ENCODE measurements at regions not wholly inside any gene's neighbourhood (a gene's known extent, or its start where the extent isn't known, plus 50 kb on each side); places are given as distances from the start of the nearest gene placed in this dataset.

- ATAC-seq (no peak), DNase-seq (no peak)
- Mint-ChIP-seq H3K4me3 (no peak overlapping the region), H3K4me1 (no peaks in the 10 kb centered on the region), H3K27ac (no peak overlapping the region), H3K36me3 (ENCODE audit: low read depth) (no peaks in the 10 kb centered on the region), H3K9me3 (no peaks in the 10 kb centered on the region), H3K27me3 (no peaks in the 10 kb centered on the region)
Measured at GRCh38 chr11:112759418-112759817, 201.8 kb upstream of the NCAM1 start.

DNA sequence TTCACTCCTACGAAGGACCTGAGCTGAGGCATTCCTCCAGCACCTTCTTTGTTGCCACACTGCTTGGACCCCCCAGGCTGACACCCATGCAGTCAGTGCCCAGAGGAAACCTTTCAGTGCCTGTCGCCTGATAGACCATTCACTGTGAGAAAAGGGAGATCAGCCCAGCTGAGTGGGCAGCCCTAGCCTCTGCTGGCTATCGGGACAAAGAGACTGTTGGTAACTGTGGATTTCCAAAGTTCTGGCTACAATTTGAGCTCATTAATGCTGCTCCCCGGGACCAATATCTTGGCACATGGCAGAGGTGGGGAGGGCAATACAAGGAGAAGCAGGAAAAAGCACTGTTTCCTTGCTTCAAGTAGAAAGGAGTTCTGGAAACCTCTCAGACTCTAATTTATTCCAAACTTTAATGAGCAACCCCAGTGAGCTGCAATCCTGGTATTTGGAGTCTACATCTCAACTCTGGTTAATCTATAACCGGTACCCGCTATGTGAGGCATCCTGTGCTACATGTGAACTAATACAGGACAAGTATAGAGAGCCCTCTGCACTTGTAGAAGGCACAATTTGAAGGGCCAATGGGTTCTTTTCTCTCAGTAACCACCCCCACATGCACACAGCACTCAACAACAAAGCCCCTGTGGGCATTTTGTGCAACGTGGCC, 200.7 kb upstream of the NCAM1 start:
- Mint-ChIP-seq H3K27ac (no peak overlapping the region), H3K4me1 (no peaks in the 10 kb centered on the region), H3K9me3 (no peaks in the 10 kb centered on the region), H3K27me3 (no peaks in the 10 kb centered on the region), H3K4me3 (no peak overlapping the region), H3K36me3 (ENCODE audit: low read depth) (no peaks in the 10 kb centered on the region)
- ATAC-seq = no peak
- no peak for DNase-seq

DNA sequence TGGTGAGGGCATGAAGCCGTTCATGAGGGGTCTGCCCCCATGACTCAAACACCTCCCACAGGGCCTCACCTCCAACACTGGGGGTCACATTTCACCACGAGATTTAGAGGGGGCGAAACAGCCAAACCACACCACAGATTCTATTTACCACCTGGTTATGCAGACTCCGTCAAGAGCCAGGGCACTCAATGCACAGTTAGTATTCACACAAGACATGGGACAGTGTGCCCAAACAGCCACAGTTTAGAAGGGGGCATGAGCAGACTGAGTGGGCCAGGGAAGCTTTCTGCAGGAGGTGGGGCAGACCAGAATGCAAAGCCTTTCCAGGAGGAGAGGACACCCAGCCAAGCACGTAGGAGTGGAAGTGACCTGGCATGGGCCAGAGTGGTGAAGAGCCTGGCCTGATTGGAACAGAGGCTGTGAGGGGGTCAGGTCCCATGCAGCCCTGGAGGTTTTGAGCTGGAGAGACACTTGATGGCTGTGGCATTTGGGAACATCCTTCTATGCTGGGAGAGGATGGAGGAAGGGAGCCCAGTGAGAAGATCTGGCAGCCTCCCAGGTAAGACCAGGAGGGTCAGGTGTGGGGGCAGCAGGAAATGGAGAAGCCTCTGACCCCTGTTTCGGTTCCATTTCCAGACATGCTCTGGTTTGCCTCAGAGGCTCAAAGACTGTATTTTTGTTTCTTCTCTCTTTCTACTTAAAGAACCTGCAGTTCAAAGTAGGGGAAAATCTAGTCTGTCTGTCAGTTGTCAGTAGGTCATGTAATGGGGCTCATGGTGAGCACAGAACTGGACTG, 199.1 kb upstream of the NCAM1 start:
- DNase-seq = no peak
- no peaks in the 10 kb centered on the region for H3K36me3 Mint-ChIP-seq (ENCODE audit: low read depth)
- H3K27ac Mint-ChIP-seq = no peak overlapping the region
- no peak for ATAC-seq
- H3K9me3 Mint-ChIP-seq = no peaks in the 10 kb centered on the region
- no peaks in the 10 kb centered on the region for H3K4me1 Mint-ChIP-seq
- no peaks in the 10 kb centered on the region for H3K27me3 Mint-ChIP-seq
- no peak overlapping the region for H3K4me3 Mint-ChIP-seq

DNA sequence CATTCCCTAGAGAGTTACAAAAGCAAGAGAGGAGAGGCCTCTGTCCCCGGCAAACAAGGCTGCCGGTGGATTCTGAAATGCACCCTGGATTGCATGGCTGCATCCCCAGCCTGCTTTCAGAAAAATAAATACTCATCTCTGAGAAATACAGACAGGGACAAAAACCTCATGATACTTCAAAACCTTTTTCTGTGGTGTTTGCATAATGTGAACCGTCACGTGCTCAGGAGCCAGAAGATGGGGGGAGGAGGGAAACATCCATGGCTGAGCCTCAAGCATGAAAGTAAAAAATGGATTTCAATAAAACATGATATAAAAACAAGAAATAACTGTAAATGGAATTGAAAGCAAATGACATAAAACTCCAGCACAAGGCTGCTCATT, 198.5 kb upstream of the NCAM1 start:
- no peak for DNase-seq
- Mint-ChIP-seq H3K36me3 (ENCODE audit: low read depth) (no peaks in the 10 kb centered on the region), H3K4me3 (no peak overlapping the region), H3K4me1 (no peaks in the 10 kb centered on the region), H3K9me3 (no peaks in the 10 kb centered on the region), H3K27ac (no peak overlapping the region), H3K27me3 (no peaks in the 10 kb centered on the region)
- no peak for ATAC-seq

DNA sequence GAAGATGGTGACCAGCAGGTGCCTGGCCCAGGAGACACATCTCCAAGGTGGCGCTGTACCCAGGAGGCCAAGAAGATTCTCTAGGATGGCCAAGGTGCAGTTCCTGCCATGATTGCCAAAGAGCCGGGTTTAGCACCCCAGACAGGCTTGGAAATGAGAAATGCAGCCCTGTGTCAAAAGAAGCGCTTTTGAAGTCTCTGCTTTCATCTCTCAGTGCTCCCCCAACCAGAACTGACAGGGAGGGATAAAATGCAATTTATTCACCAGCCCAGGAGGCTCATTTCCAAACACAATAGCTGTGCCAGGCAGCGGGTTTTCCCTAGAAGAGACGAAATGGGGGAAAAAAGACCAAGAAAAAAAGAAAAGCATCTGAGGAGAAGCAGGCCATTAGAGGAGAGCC, 195.9 kb upstream of the NCAM1 start:
- H3K27ac Mint-ChIP-seq = no peak overlapping the region
- no peaks in the 10 kb centered on the region for H3K9me3 Mint-ChIP-seq
- no peak overlapping the region for H3K4me3 Mint-ChIP-seq
- no peaks in the 10 kb centered on the region for H3K4me1 Mint-ChIP-seq
- DNase-seq (no peak), ATAC-seq (no peak)
- H3K27me3 Mint-ChIP-seq = no peaks in the 10 kb centered on the region
- no peaks in the 10 kb centered on the region for H3K36me3 Mint-ChIP-seq (ENCODE audit: low read depth)

DNA sequence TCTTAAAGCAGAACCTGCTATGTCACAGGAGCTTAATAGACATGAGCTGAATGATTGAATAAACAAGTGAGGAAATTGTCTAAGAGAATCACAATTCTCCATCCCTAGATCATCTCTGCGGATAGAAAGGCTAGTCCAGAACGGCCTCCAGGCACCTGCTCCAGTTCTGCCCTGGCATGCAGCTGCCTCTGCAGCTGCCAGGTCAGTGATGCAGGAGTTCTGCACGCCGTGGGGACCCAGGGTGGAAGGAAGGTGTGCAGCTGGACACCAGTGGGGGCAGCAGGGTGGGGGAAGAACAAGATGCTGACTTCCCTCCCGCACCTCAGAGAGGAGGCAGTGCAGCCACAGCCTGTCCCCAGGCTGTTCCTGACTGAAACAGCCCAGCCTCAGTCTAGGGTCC, 192.1 kb upstream of the NCAM1 start:
- ATAC-seq (no peak), DNase-seq (no peak)
- H3K27ac Mint-ChIP-seq = no peak overlapping the region
- no peaks in the 10 kb centered on the region for H3K36me3 Mint-ChIP-seq (ENCODE audit: low read depth)
- H3K9me3 Mint-ChIP-seq = no peaks in the 10 kb centered on the region
- H3K4me3 Mint-ChIP-seq = no peak overlapping the region
- H3K4me1 Mint-ChIP-seq = no peaks in the 10 kb centered on the region
- no peaks in the 10 kb centered on the region for H3K27me3 Mint-ChIP-seq

DNA sequence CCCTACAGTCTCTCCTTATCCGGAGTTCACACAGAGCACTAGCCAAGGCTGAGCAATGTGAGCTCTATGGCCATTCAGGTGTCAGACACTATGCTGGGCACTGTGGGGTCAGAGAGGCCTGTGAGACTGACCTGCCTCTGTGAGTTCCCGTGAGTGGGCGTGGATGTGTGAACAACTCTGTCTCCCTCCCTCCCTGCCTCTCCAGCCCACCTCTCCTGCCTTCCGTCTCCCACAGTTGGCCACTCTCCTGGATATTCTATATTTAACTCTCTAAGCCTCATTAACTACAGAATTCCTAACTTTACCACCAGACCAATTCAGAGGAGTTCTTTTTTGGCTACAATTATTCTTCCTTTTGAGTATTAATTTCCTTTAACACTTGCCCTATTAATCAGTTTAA, 191.6 kb upstream of the NCAM1 start:
- no peak overlapping the region for H3K4me3 Mint-ChIP-seq
- no peak overlapping the region for H3K27ac Mint-ChIP-seq
- no peaks in the 10 kb centered on the region for H3K4me1 Mint-ChIP-seq
- DNase-seq (no peak), ATAC-seq (no peak)
- H3K9me3 Mint-ChIP-seq = no peaks in the 10 kb centered on the region
- H3K36me3 Mint-ChIP-seq (ENCODE audit: low read depth) = no peaks in the 10 kb centered on the region
- no peaks in the 10 kb centered on the region for H3K27me3 Mint-ChIP-seq

DNA sequence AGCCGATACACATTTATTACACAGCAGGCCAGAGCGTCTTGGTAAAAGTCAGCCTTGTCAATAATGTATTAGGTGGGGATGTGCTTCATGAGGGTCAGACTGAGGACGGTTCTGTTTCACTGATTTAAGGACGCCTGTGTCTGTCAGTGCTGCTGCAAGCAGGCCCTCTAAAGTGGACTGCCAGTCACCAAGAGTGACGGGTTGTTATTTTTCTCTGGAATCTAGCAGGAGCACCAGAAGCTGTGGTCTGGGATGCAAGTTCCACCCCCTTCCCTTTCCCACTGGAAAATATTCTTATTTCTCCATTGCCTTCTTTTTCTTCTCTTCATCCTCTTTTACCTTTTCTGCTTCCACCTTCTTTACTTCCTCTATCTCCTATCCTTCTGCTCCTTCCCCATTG, 191.2 kb upstream of the NCAM1 start:
- H3K4me1 Mint-ChIP-seq = no peaks in the 10 kb centered on the region
- no peak overlapping the region for H3K4me3 Mint-ChIP-seq
- no peaks in the 10 kb centered on the region for H3K27me3 Mint-ChIP-seq
- ATAC-seq = no peak
- no peaks in the 10 kb centered on the region for H3K9me3 Mint-ChIP-seq
- H3K27ac Mint-ChIP-seq = no peak overlapping the region
- H3K36me3 Mint-ChIP-seq (ENCODE audit: low read depth) = no peaks in the 10 kb centered on the region
- no peak for DNase-seq

GRCh38 chr11:112770487-112770886, 190.7 kb upstream of the NCAM1 start:
- Mint-ChIP-seq H3K36me3 (ENCODE audit: low read depth) (no peaks in the 10 kb centered on the region), H3K9me3 (no peaks in the 10 kb centered on the region), H3K27ac (no peak overlapping the region), H3K4me3 (no peak overlapping the region), H3K4me1 (no peaks in the 10 kb centered on the region), H3K27me3 (no peaks in the 10 kb centered on the region)
- no peak for ATAC-seq
- DNase-seq = no peak

DNA sequence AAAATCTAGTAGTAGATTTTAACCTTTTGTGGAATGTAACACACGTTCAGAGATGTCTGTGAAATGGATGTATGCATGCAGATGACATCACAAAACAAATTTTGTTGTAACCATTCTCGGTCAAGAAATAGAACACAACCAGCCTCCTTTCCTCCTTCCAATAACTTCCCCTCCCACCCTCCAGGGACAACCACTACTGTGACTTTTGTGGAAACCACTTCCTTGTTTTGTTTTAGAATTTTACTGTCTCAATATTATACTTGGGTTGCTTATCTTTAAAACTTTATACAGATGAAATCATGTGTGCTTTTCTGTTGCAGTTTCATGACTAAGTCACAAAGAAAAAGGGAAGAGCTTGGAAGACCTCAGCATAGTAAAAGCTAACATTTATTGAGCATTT, 189.4 kb upstream of the NCAM1 start:
- Mint-ChIP-seq H3K4me1 (no peaks in the 10 kb centered on the region), H3K4me3 (no peak overlapping the region), H3K9me3 (no peaks in the 10 kb centered on the region), H3K36me3 (ENCODE audit: low read depth) (no peaks in the 10 kb centered on the region), H3K27me3 (no peaks in the 10 kb centered on the region), H3K27ac (no peak overlapping the region)
- ATAC-seq = no peak
- DNase-seq = no peak

- Mint-ChIP-seq H3K27me3 (no peaks in the 10 kb centered on the region), H3K4me1 (no peaks in the 10 kb centered on the region), H3K4me3 (no peak overlapping the region), H3K36me3 (ENCODE audit: low read depth) (no peaks in the 10 kb centered on the region), H3K9me3 (no peaks in the 10 kb centered on the region), H3K27ac (no peak overlapping the region)
- DNase-seq = no peak
- no peak for ATAC-seq
Measured at GRCh38 chr11:112773264-112773663, 188.0 kb upstream of the NCAM1 start.

- H3K36me3 Mint-ChIP-seq (ENCODE audit: low read depth) = no peaks in the 10 kb centered on the region
- H3K4me3 Mint-ChIP-seq = no peak overlapping the region
- DNase-seq (no peak), ATAC-seq (no peak)
- H3K4me1 Mint-ChIP-seq = no peaks in the 10 kb centered on the region
- no peak overlapping the region for H3K27ac Mint-ChIP-seq
- H3K9me3 Mint-ChIP-seq = no peaks in the 10 kb centered on the region
- H3K27me3 Mint-ChIP-seq = no peaks in the 10 kb centered on the region
Measured at GRCh38 chr11:112776834-112777233, 184.4 kb upstream of the NCAM1 start.

GRCh38 chr11:112777283-112777751, 183.9 kb upstream of the NCAM1 start:
- no peaks in the 10 kb centered on the region for H3K27me3 Mint-ChIP-seq
- ATAC-seq = no peak
- H3K4me1 Mint-ChIP-seq = no peaks in the 10 kb centered on the region
- H3K36me3 Mint-ChIP-seq (ENCODE audit: low read depth) = no peaks in the 10 kb centered on the region
- no peak overlapping the region for H3K4me3 Mint-ChIP-seq
- DNase-seq = no peak
- H3K9me3 Mint-ChIP-seq = no peaks in the 10 kb centered on the region
- no peak overlapping the region for H3K27ac Mint-ChIP-seq

DNA sequence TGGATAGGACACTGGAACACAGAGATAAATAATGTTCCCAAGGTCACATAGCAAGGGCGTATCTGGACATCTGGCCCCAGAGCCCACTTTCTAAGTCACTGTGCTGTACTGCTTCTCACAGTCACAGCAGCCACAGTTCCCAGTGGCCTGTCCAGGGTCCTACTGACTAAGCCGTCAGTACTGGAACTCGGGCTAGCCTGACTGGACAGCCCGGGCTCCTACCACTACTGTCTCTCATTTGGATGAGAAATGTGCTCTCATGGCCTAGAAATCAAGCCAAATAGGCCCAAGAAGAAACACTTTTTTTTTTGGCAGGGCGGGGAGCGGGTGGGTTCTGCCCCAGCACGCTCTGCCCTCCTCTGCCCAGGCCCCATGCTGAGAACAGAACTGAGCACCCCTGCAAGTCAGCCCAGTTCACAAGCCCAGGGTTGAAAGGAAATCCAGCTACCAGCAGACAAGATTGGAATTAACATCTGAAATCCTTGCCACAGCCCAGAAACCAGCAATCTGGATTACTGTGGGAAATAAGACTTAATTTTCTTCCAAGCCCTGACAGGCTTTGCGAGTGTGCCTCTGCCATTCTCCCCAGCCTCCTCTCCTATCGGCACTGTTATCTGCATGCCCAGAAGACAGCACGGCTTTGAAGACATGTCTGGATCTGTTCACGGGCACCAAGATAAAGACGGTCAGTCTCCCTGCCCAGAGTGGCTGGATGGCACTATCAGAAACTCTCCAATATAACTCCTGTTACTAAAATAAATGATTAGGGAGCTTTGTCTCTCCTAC, 182.9 kb upstream of the NCAM1 start:
- no peaks in the 10 kb centered on the region for H3K36me3 Mint-ChIP-seq (ENCODE audit: low read depth)
- no peaks in the 10 kb centered on the region for H3K4me1 Mint-ChIP-seq
- H3K27ac Mint-ChIP-seq = no peak overlapping the region
- H3K9me3 Mint-ChIP-seq = no peaks in the 10 kb centered on the region
- ATAC-seq = no peak
- H3K4me3 Mint-ChIP-seq = no peak overlapping the region
- H3K27me3 Mint-ChIP-seq = no peaks in the 10 kb centered on the region
- DNase-seq = no peak

GRCh38 chr11:112778877-112779266, 182.3 kb upstream of the NCAM1 start:
- H3K4me3 Mint-ChIP-seq = no peak overlapping the region
- no peaks in the 10 kb centered on the region for H3K9me3 Mint-ChIP-seq
- H3K27me3 Mint-ChIP-seq = no peaks in the 10 kb centered on the region
- H3K27ac Mint-ChIP-seq = no peak overlapping the region
- no peaks in the 10 kb centered on the region for H3K4me1 Mint-ChIP-seq
- H3K36me3 Mint-ChIP-seq (ENCODE audit: low read depth) = no peaks in the 10 kb centered on the region
- ATAC-seq = no peak
- DNase-seq = no peak

Measured in activated naive CD8-positive, alpha-beta T cell treated with anti-CD3 and anti-CD28 coated beads, Interleukin-2, amount 50 U/mL, for 24 hours (primary cell).